Cardiac fibroblast (primary cell): ENCODE measurements at regions not wholly inside any gene's neighbourhood (a gene's known extent, or its start where the extent isn't known, plus 50 kb on each side); places are given as distances from the start of the nearest gene placed in this dataset.

Experiments used
- DNase-seq, 2 donors: peaks; one replicate each; pipeline versions ENCODE4 v3.0.0 to v3.0.0-alpha.2; 2010; ENCODE audit warnings: low read depth in 2 of 2
- H3K4me3 ChIP-seq, 2 donors: replicated peaks in 1 of 2; 1 replicate in 1 of 2; 2 replicates in 1 of 2; pipeline ENCODE4 v1.5.1; 2011; ENCODE audit warnings: low read depth in 2 of 2, low read length in 2 of 2, mild to moderate bottlenecking in 2 of 2, moderate library complexity in 1 of 2
- TF ChIP-seq, protein P1 (sequence below): IDR thresholded peaks from one replicate; pipeline ENCODE4 v1.5.1; 2011; ENCODE audit warnings: low read depth, mild to moderate bottlenecking, low read length, inconsistent platforms

DNA sequence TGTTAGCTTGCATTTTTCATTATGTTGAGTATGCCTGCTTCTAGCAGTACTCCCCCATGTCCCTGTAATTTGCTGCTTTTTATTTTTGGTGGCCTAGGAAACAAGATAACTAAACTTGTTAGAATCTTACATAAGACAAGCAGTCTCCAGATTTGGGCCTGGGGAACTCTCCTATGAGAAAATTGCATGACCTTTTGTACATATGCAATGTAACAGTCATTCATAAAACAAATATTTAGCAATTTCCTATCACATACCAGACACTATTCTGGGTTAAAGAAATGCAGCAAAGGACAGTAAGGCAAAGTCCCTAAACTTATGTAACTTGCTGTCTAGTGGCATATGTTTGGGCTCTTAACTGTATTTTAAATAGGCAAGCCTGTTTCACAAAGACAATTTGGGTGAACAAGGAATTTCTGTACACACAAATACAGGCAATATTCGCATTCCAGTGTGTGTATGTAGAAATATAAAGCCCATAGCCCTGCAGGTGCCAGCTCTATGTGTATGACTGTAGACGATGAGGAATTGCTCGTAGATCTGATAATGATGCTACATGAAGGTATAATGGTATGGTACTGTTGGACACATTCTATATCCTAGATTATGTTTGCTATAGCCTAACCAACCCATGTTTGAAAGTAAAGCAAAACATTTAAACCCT lies 305.2 kb upstream of the CITED2 start:
- TF ChIP-seq, protein P1, sequence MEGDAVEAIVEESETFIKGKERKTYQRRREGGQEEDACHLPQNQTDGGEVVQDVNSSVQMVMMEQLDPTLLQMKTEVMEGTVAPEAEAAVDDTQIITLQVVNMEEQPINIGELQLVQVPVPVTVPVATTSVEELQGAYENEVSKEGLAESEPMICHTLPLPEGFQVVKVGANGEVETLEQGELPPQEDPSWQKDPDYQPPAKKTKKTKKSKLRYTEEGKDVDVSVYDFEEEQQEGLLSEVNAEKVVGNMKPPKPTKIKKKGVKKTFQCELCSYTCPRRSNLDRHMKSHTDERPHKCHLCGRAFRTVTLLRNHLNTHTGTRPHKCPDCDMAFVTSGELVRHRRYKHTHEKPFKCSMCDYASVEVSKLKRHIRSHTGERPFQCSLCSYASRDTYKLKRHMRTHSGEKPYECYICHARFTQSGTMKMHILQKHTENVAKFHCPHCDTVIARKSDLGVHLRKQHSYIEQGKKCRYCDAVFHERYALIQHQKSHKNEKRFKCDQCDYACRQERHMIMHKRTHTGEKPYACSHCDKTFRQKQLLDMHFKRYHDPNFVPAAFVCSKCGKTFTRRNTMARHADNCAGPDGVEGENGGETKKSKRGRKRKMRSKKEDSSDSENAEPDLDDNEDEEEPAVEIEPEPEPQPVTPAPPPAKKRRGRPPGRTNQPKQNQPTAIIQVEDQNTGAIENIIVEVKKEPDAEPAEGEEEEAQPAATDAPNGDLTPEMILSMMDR = no peak
- DNase-seq = peak; percentile 79 to 83
- H3K4me3 ChIP-seq = no peak overlapping the region

DNA sequence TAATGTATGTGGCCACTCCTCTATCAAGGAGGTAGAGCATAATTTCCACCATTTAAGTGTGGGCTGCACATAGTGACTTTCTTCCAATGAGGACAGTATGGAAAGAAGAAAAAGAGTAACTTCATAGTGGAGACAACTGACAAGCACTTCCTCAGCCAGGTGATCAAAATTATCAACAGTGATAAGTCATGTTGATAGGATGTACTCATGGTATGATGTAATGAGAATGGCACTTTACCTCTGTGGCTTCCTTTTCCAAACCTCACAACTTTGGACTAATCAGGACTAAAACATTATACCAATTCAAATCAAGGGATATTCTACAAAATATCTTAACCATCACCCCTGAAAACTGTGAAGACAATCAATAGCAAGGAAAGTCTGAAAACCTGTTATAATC lies 302.3 kb upstream of the CITED2 start:
- DNase-seq = no peak
- TF ChIP-seq, protein P1 = no peak
- no peak overlapping the region for H3K4me3 ChIP-seq

DNA sequence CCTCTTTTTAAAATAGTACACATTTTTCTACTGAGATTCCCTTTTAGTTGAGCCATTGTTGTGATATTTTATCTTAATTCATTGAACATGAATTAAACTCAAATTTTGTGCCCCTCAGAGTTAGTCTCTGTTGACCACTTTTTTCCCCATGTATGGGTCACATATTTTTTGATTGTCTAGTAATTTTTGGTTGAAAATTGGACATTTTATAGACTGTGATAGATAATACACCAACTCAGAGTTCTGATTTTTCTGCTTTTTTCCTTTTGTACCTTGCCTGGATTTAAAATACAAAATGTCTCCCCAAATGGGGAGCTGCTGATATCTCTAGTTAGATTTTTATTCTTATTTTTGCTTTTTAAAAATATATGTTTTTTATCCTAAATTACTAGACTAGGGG lies 291.8 kb upstream of the CITED2 start:
- no peak for DNase-seq
- TF ChIP-seq, protein P1 = no peak

DNA sequence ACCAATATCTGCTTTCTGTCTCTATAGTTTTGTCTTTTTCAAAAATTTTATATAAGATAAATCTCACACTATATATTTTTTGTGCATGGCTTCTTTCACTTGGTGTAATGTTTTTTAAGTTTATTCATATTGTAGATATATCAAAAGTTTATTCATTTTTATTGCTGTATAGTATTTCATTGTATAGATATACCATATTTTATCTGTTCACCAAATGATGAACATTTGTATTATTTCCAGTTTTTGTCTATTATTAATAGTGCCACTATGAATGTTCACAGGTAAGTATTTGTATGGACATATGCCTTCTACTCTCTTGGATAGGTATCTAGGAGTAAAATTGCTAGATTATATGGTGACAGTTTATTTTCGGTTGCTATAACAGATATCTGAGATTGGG lies 289.5 kb upstream of the CITED2 start:
- DNase-seq = no peak
- TF ChIP-seq, protein P1 = no peak
- H3K4me3 ChIP-seq = no peak overlapping the region

More for the DNA sequence above, 291.8 kb upstream of the CITED2 start:
- H3K4me3 ChIP-seq = no peak overlapping the region

DNA sequence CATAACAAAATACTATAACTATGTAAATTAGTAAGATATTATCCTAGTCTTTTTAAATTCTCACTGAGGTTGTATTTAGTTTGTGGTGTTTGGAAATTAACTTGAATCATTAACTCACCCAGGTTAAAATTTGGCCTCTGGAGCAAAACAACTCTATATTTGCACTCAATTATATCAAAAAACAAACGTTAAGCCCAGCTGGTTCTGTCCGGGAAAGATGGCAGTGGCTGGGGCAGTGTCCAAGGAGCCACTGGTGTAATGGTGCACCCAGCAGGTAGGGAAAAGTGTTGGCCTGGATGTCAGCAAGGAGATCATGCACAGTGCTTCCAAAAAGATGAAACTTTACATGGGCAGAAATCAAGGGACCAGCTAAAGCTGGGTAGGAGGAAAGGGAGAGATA lies 285.3 kb upstream of the CITED2 start:
- TF ChIP-seq, protein P1 = no peak
- H3K4me3 ChIP-seq = no peak overlapping the region
- no peak for DNase-seq

DNA sequence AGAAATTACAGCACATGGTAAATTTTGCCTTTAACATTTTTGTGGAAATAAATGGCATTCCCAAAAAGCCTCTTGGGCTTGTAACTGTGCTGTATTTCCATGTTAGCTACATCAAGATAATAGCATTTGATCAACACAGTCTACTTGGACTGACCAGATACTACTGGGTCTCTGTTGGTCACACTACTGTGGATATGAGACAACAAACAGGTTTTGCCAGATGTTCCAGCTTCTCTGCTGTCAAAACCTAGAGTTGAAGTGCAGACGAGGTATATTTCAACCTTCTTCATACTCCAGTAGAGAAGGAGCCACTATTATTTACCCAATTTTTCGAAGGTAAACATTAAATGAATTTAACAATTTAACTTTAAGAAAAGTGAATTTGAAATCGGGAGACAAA lies 284.7 kb upstream of the CITED2 start:
- TF ChIP-seq, protein P1 = no peak
- no peak for DNase-seq
- no peak overlapping the region for H3K4me3 ChIP-seq

DNA sequence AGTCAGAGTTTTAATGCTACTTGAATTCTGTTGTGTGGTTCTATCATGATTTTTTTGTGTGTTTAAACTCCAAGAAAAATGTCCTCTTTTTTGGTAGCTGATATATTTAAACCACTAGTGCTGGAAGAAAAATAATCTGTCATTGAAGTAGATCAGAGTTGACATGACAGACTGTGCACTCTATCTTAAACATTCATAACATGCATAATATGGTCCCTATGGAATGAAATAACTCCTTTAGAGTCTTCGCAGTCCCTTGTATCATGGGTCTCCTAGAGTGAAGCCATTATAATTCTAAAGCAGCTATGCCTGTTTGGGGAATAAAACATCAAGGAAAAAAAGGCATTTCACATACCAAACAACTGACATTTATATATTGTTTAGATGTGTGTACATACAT lies 282.7 kb upstream of the CITED2 start:
- TF ChIP-seq, protein P1 = no peak
- no peak for DNase-seq
- H3K4me3 ChIP-seq = no peak overlapping the region
